ENCODE measurements at regions not wholly inside any gene's neighbourhood (a gene's known extent, or its start where the extent isn't known, plus 50 kb on each side); places are given as distances from the start of the nearest gene placed in this dataset.

DNA sequence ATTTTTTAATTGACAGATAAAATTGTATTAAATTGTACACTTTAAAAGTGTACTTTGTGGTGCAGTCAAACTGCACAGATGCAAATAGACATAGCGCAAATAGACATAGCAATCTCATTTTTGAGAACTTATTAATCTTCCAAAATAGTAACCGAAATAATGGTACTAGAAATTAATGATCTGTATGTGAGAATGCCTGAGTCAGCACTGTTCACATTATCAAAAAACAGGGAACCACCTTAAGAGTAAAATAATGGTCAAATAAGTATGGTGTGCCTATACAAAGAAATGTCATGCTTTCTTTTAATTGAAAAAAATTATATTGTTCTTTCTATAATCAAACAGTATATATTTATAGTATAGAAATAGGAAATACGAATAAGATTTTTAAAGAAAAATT, 461.9 kb downstream of the EFNA5 start:
- H3K9me3 ChIP-seq (replicated peaks; ENCODE audit: control insufficient read depth, insufficient read depth, low read length): no peaks in the 10 kb centered on the region
- dilution Hi-C loops (cut with MboI; ENCODE audit: extremely low pct_ligation_motif_present, low sequenced_read_pairs) (no loop called here), intact Hi-C loops (cut with micrococcal nuclease) (no loop called here)
- H4K20me1 ChIP-seq (replicated peaks; ENCODE audit: control insufficient read depth, extremely low read depth, insufficient read depth, low read length): no peaks in the 10 kb centered on the region
- DNase-seq (ENCODE audit: low read depth, low spot score) (no peak), FAIRE-seq (no peak)
- H3K9ac ChIP-seq (replicated peaks; ENCODE audit: extremely low read depth, insufficient read depth, low read length): no peak overlapping the region
- H3K4me1 ChIP-seq (ENCODE audit: control insufficient read depth, extremely low read depth, insufficient read depth, low read length): no peaks in the 10 kb centered on the region
- H2AFZ ChIP-seq (ENCODE audit: low read depth, low read length): no peak overlapping the region
- H3K9me1 ChIP-seq (replicated peaks; ENCODE audit: control insufficient read depth, extremely low read depth, insufficient read depth, low read length): no peaks in the 10 kb centered on the region
- no peak overlapping the region for H3K27ac ChIP-seq (ENCODE audit: insufficient read depth, low read depth, low read length)
- BruUV-seq (replicated peaks): no TSS peak
- no peaks in the 10 kb centered on the region for H3K36me3 ChIP-seq (ENCODE audit: control insufficient read depth in 2 of 2, extremely low read depth in 1 of 2, insufficient read depth in 2 of 2, low read length in 2 of 2)
- H3K79me2 ChIP-seq (ENCODE audit: control insufficient read depth, insufficient read depth, low read length): no peaks in the 10 kb centered on the region
- no peak overlapping the region for H3K4me2 ChIP-seq (ENCODE audit: insufficient read depth, low read length)
- ChIA-PET POLR2A (no interaction called here), CTCF (no interaction called here)
- TF ChIP-seq GATA2 (IDR thresholded peaks at IDR 0.05; ENCODE audit: insufficient read depth, insufficient read length, low read depth, low read length) (no peak), EZH2 (IDR thresholded peaks at IDR 0.05; ENCODE audit: borderline replicate concordance, low read depth, low read length, severe bottlenecking) (no peak), MYC (IDR thresholded peaks at IDR 0.05; ENCODE audit: low read depth, low read length) (no peak), FOS (IDR thresholded peaks at IDR 0.05; ENCODE audit: borderline replicate concordance, insufficient read depth, low read length) (no peak), POLR2A (IDR thresholded peaks at IDR 0.05; ENCODE audit: low read depth, low read length) (no peak), JUN (IDR thresholded peaks at IDR 0.05; ENCODE audit: borderline replicate concordance, insufficient read depth, insufficient read length, low read depth) (no peak), POLR2AphosphoS5 (IDR thresholded peaks at IDR 0.05; ENCODE audit: insufficient read depth, low read depth, low read length) (no peak)
- TF ChIP-seq, protein P1, sequence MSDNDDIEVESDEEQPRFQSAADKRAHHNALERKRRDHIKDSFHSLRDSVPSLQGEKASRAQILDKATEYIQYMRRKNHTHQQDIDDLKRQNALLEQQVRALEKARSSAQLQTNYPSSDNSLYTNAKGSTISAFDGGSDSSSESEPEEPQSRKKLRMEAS (IDR thresholded peaks at IDR 0.05; ENCODE audit: insufficient read depth, insufficient read length): no peak
- TF ChIP-seq, protein P2, sequence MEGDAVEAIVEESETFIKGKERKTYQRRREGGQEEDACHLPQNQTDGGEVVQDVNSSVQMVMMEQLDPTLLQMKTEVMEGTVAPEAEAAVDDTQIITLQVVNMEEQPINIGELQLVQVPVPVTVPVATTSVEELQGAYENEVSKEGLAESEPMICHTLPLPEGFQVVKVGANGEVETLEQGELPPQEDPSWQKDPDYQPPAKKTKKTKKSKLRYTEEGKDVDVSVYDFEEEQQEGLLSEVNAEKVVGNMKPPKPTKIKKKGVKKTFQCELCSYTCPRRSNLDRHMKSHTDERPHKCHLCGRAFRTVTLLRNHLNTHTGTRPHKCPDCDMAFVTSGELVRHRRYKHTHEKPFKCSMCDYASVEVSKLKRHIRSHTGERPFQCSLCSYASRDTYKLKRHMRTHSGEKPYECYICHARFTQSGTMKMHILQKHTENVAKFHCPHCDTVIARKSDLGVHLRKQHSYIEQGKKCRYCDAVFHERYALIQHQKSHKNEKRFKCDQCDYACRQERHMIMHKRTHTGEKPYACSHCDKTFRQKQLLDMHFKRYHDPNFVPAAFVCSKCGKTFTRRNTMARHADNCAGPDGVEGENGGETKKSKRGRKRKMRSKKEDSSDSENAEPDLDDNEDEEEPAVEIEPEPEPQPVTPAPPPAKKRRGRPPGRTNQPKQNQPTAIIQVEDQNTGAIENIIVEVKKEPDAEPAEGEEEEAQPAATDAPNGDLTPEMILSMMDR (IDR thresholded peaks at IDR 0.05; ENCODE audit: extremely low read depth in 1 of 2, insufficient read depth in 1 of 2, low read depth in 1 of 2, low read length in 2 of 2): no peak
- H3K27me3 ChIP-seq (ENCODE audit: control insufficient read depth in 2 of 2, insufficient read depth in 2 of 2, low read length in 2 of 2): no peaks in the 10 kb centered on the region
- no peak overlapping the region for H3K4me3 ChIP-seq (replicated peaks in 1 of 3; ENCODE audit: insufficient read depth in 1 of 3, low read depth in 1 of 3, low read length in 3 of 3)

All from endothelial cell of umbilical vein (primary cell).